ENCODE measurements at regions not wholly inside any gene's neighbourhood (a gene's known extent, or its start where the extent isn't known, plus 50 kb on each side); places are given as distances from the start of the nearest gene placed in this dataset.

- no peaks in the 10 kb centered on the region for H3K4me1 ChIP-seq
- DNase-seq = no peak
- H3K9me3 ChIP-seq = no peaks in the 10 kb centered on the region
- H3K27ac ChIP-seq = no peak overlapping the region
- TF ChIP-seq CTCF (IDR thresholded peaks at IDR 0.05) = no peak
- H3K9ac ChIP-seq (ENCODE audit: low read depth in 2 of 2, low read length in 2 of 2) = no peak overlapping the region
- no peaks in the 10 kb centered on the region for H3K36me3 ChIP-seq
- H3K4me3 ChIP-seq = no peak overlapping the region
- intact Hi-C loops (cut with DNase I) = no loop called here
- H3K27me3 ChIP-seq = no peaks in the 10 kb centered on the region
Observed at GRCh38 chr7:20007510-20007909, 209.7 kb downstream of the MACC1 start.

GRCh38 chr7:20005081-20005480, 212.1 kb downstream of the MACC1 start:
- Histone ChIP-seq H3K4me3 (no peak overlapping the region), H3K36me3 (no peaks in the 10 kb centered on the region), H3K27me3 (no peaks in the 10 kb centered on the region), H3K9ac (ENCODE audit: low read depth in 2 of 2, low read length in 2 of 2) (no peak overlapping the region), H3K9me3 (no peaks in the 10 kb centered on the region), H3K4me1 (no peaks in the 10 kb centered on the region), H3K27ac (no peak overlapping the region)
- TF ChIP-seq CTCF (IDR thresholded peaks at IDR 0.05) = no peak
- intact Hi-C loops (cut with DNase I) = no loop called here
- no peak for DNase-seq

- Histone ChIP-seq H3K27me3 (no peaks in the 10 kb centered on the region), H3K4me3 (no peak overlapping the region), H3K36me3 (no peaks in the 10 kb centered on the region), H3K4me1 (no peaks in the 10 kb centered on the region), H3K9ac (ENCODE audit: low read depth in 2 of 2, low read length in 2 of 2) (no peak overlapping the region), H3K27ac (no peak overlapping the region), H3K9me3 (no peaks in the 10 kb centered on the region)
- DNase-seq = no peak
- no peak for TF ChIP-seq CTCF (IDR thresholded peaks at IDR 0.05)
- intact Hi-C loops (cut with DNase I) = no loop called here
Observed at GRCh38 chr7:19999681-20000080, 217.5 kb downstream of the MACC1 start.

GRCh38 chr7:19991936-19992335, 218.5 kb upstream of the TMEM196 start:
- Histone ChIP-seq H3K4me1 (no peaks in the 10 kb centered on the region), H3K36me3 (no peaks in the 10 kb centered on the region), H3K4me3 (no peak overlapping the region), H3K27me3 (no peaks in the 10 kb centered on the region), H3K9ac (ENCODE audit: low read depth in 2 of 2, low read length in 2 of 2) (no peak overlapping the region), H3K27ac (no peak overlapping the region), H3K9me3 (no peaks in the 10 kb centered on the region)
- no peak for DNase-seq
- intact Hi-C loops (cut with DNase I) = no loop called here
- TF ChIP-seq CTCF (IDR thresholded peaks at IDR 0.05) = no peak

- no peak for DNase-seq
- no peaks in the 10 kb centered on the region for H3K27me3 ChIP-seq
- no peak overlapping the region for H3K9ac ChIP-seq (ENCODE audit: low read depth in 2 of 2, low read length in 2 of 2)
- no peak overlapping the region for H3K4me3 ChIP-seq
- intact Hi-C loops (cut with DNase I) = loop anchor here (10.0 kb wide), 2 partner anchors 325 to 605 kb away; no protein-coding TSS in a partner anchor
- H3K9me3 ChIP-seq = no peaks in the 10 kb centered on the region
- no peak overlapping the region for H3K27ac ChIP-seq
- no peaks in the 10 kb centered on the region for H3K36me3 ChIP-seq
- TF ChIP-seq CTCF (IDR thresholded peaks at IDR 0.05) = no peak
- H3K4me1 ChIP-seq = no peaks in the 10 kb centered on the region
Observed at GRCh38 chr7:19989906-19990305, 216.5 kb upstream of the TMEM196 start.

GRCh38 chr7:19988860-19989259, 215.4 kb upstream of the TMEM196 start:
- Histone ChIP-seq H3K9me3 (no peaks in the 10 kb centered on the region), H3K4me3 (no peak overlapping the region), H3K27me3 (no peaks in the 10 kb centered on the region), H3K36me3 (no peaks in the 10 kb centered on the region), H3K9ac (ENCODE audit: low read depth in 2 of 2, low read length in 2 of 2) (no peak overlapping the region), H3K4me1 (no peaks in the 10 kb centered on the region), H3K27ac (no peak overlapping the region)
- no peak for TF ChIP-seq CTCF (IDR thresholded peaks at IDR 0.05)
- no peak for DNase-seq
- intact Hi-C loops (cut with DNase I) = loop anchor here (10.0 kb wide), 2 partner anchors 326 to 606 kb away; no protein-coding TSS in a partner anchor
